ENCODE measurements at regions not wholly inside any gene's neighbourhood (a gene's known extent, or its start where the extent isn't known, plus 50 kb on each side); places are given as distances from the start of the nearest gene placed in this dataset.

- H2AFZ ChIP-seq (ENCODE audit: low read length) = no peak overlapping the region
- no peaks in the 10 kb centered on the region for H4K20me1 ChIP-seq (ENCODE audit: control insufficient read depth, extremely low read depth, insufficient read depth, low read length)
- no peak for DNase-seq (ENCODE audit: low read depth in 2 of 2)
- no peaks in the 10 kb centered on the region for H3K4me1 ChIP-seq (ENCODE audit: control insufficient read depth, extremely low read depth, insufficient read depth, low read length)
- no peak overlapping the region for H3K4me2 ChIP-seq (ENCODE audit: extremely low read depth, insufficient read depth, low read length)
- H3K79me2 ChIP-seq (ENCODE audit: control insufficient read depth, insufficient read depth, low read length) = no peaks in the 10 kb centered on the region
- no peak overlapping the region for H3K27ac ChIP-seq (ENCODE audit: insufficient read depth, low read length)
- no peak overlapping the region for H3K9ac ChIP-seq (ENCODE audit: insufficient read depth, low read length)
- H3K9me3 ChIP-seq (ENCODE audit: control insufficient read depth, insufficient read depth, low read depth, low read length) = no peaks in the 10 kb centered on the region
- H3K27me3 ChIP-seq (ENCODE audit: control insufficient read depth, insufficient read depth, low read length) = no peaks in the 10 kb centered on the region
- H3K4me3 ChIP-seq (replicated peaks in 1 of 4; ENCODE audit: control extremely low read depth in 1 of 4, insufficient read depth in 1 of 4, low read depth in 3 of 4, low read length in 4 of 4) = no peak overlapping the region
- TF ChIP-seq CTCF (conservative IDR thresholded peaks at IDR 0.05 in 1 of 2, IDR thresholded peaks at IDR 0.05 in 1 of 2; ENCODE audit: low read depth in 1 of 2, low read length in 2 of 2) (no peak), EZH2 (IDR thresholded peaks at IDR 0.05; ENCODE audit: low read length, missing control alignments) (no peak)
- no peaks in the 10 kb centered on the region for H3K36me3 ChIP-seq (ENCODE audit: control insufficient read depth, insufficient read depth, low read length)
Observed at GRCh38 chr6:50929323-50929722, 110.7 kb downstream of the TFAP2B start.

- Histone ChIP-seq H3K36me3 (ENCODE audit: control insufficient read depth, insufficient read depth, low read length) (no peaks in the 10 kb centered on the region), H3K4me2 (ENCODE audit: extremely low read depth, insufficient read depth, low read length) (no peak overlapping the region), H4K20me1 (ENCODE audit: control insufficient read depth, extremely low read depth, insufficient read depth, low read length) (no peaks in the 10 kb centered on the region), H3K27me3 (ENCODE audit: control insufficient read depth, insufficient read depth, low read length) (no peaks in the 10 kb centered on the region), H3K4me3 (replicated peaks in 1 of 4; ENCODE audit: control extremely low read depth in 1 of 4, insufficient read depth in 1 of 4, low read depth in 3 of 4, low read length in 4 of 4) (no peak overlapping the region), H3K27ac (ENCODE audit: insufficient read depth, low read length) (no peak overlapping the region), H3K4me1 (ENCODE audit: control insufficient read depth, extremely low read depth, insufficient read depth, low read length) (no peaks in the 10 kb centered on the region), H3K79me2 (ENCODE audit: control insufficient read depth, insufficient read depth, low read length) (no peaks in the 10 kb centered on the region), H3K9me3 (ENCODE audit: control insufficient read depth, insufficient read depth, low read depth, low read length) (no peaks in the 10 kb centered on the region), H2AFZ (ENCODE audit: low read length) (no peak overlapping the region), H3K9ac (ENCODE audit: insufficient read depth, low read length) (no peak overlapping the region)
- TF ChIP-seq CTCF (conservative IDR thresholded peaks at IDR 0.05 in 1 of 2, IDR thresholded peaks at IDR 0.05 in 1 of 2; ENCODE audit: low read depth in 1 of 2, low read length in 2 of 2) (no peak), EZH2 (IDR thresholded peaks at IDR 0.05; ENCODE audit: low read length, missing control alignments) (no peak)
- no peak for DNase-seq (ENCODE audit: low read depth in 2 of 2)
Observed at GRCh38 chr6:50935442-50935841, 116.8 kb downstream of the TFAP2B start.

DNA sequence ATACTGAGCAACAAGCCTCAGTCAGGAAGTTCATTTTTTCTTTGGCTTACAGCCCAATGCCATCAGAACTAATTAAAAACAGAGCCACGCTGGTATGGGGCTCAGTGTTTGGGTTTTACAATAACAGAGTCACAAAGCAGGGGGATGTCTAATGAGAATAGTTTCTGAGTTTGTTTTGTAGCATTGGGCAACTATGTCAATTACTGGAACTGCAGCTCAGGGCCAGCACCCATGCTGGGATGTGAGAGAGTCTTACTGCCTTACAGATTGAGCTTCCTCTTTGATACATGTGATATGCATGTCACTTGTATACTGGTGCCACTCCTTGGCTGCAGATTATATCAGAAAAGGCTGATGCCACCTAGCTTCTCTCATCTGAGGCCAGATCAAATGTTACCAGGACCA is 117.6 kb downstream of the TFAP2B start:
- Histone ChIP-seq H3K36me3 (ENCODE audit: control insufficient read depth, insufficient read depth, low read length) (no peaks in the 10 kb centered on the region), H3K4me1 (ENCODE audit: control insufficient read depth, extremely low read depth, insufficient read depth, low read length) (no peaks in the 10 kb centered on the region), H3K27me3 (ENCODE audit: control insufficient read depth, insufficient read depth, low read length) (no peaks in the 10 kb centered on the region), H3K9me3 (ENCODE audit: control insufficient read depth, insufficient read depth, low read depth, low read length) (no peaks in the 10 kb centered on the region), H2AFZ (ENCODE audit: low read length) (no peak overlapping the region), H3K9ac (ENCODE audit: insufficient read depth, low read length) (no peak overlapping the region), H3K4me2 (ENCODE audit: extremely low read depth, insufficient read depth, low read length) (no peak overlapping the region), H3K4me3 (replicated peaks in 1 of 4; ENCODE audit: control extremely low read depth in 1 of 4, insufficient read depth in 1 of 4, low read depth in 3 of 4, low read length in 4 of 4) (no peak overlapping the region), H3K27ac (ENCODE audit: insufficient read depth, low read length) (no peak overlapping the region), H3K79me2 (ENCODE audit: control insufficient read depth, insufficient read depth, low read length) (no peaks in the 10 kb centered on the region), H4K20me1 (ENCODE audit: control insufficient read depth, extremely low read depth, insufficient read depth, low read length) (no peaks in the 10 kb centered on the region)
- no peak for DNase-seq (ENCODE audit: low read depth in 2 of 2)
- no peak for TF ChIP-seq CTCF (conservative IDR thresholded peaks at IDR 0.05 in 1 of 2, IDR thresholded peaks at IDR 0.05 in 1 of 2; ENCODE audit: low read depth in 1 of 2, low read length in 2 of 2)
- no peak for TF ChIP-seq EZH2 (IDR thresholded peaks at IDR 0.05; ENCODE audit: low read length, missing control alignments)
